ENCODE measurements at regions not wholly inside any gene's neighbourhood (a gene's known extent, or its start where the extent isn't known, plus 50 kb on each side); places are given as distances from the start of the nearest gene placed in this dataset.
"Not testable (repeated sequence)": the region's sequence is repeated elsewhere in the genome, so short reads cannot be mapped to it uniquely, and the experiment has no call there.

GRCh38 chr9:6142799-6143454 is 72.7 kb upstream of the IL33 start:
- H3K9ac ChIP-seq (ENCODE audit: insufficient read length, low read depth) = no peak overlapping the region
- no peaks in the 10 kb centered on the region for H3K36me3 ChIP-seq (ENCODE audit: insufficient read depth, insufficient read length, low read length)
- no peaks in the 10 kb centered on the region for H3K4me1 ChIP-seq (ENCODE audit: insufficient read depth, insufficient read length)
- no peak overlapping the region for H3K4me3 ChIP-seq (ENCODE audit: insufficient read length, low read depth)
- no peaks in the 10 kb centered on the region for H3K9me3 ChIP-seq (ENCODE audit: insufficient read depth, low read length)
- TF ChIP-seq ZNF274 (IDR thresholded peaks at IDR 0.05; ENCODE audit: low read depth, low read length) (no peak), SUZ12 (IDR thresholded peaks at IDR 0.05; ENCODE audit: extremely low read depth, insufficient read depth, insufficient read length) (no peak), YY1 (IDR thresholded peaks at IDR 0.05; ENCODE audit: insufficient read depth, insufficient read length) (no peak)
- H3K27me3 ChIP-seq (ENCODE audit: insufficient read depth, insufficient read length) = no peaks in the 10 kb centered on the region
- DNase-seq (ENCODE audit: low read depth, low spot score) = no peak

DNA sequence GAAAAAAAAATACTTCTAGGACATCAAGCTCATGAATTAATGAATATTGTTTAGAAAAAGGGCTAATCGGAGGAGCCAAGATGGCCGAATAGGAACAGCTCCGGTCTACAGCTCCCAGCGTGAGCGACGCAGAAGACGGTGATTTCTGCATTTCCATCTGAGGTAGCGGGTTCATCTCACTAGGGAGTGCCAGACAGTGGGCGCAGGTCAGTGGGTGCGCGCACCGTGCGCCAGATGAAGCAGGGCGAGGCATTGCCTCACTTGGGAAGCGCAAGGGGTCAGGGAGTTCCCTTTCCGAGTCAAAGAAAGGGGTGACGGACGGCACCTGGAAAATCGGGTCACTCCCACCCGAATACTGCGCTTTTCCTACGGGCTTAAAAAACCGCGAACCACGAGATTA is 79.8 kb upstream of the IL33 start:
- peaks cover 22% of the 10 kb centered on the region for H3K9me3 ChIP-seq (ENCODE audit: insufficient read depth, low read length)
- H3K4me1 ChIP-seq (ENCODE audit: insufficient read depth, insufficient read length); H3K27me3 ChIP-seq (ENCODE audit: insufficient read depth, insufficient read length); H3K36me3 ChIP-seq (ENCODE audit: insufficient read depth, insufficient read length, low read length); DNase-seq (ENCODE audit: low read depth, low spot score); H3K9ac ChIP-seq (ENCODE audit: insufficient read length, low read depth); H3K4me3 ChIP-seq (ENCODE audit: insufficient read length, low read depth): not testable (repeated sequence)

DNA sequence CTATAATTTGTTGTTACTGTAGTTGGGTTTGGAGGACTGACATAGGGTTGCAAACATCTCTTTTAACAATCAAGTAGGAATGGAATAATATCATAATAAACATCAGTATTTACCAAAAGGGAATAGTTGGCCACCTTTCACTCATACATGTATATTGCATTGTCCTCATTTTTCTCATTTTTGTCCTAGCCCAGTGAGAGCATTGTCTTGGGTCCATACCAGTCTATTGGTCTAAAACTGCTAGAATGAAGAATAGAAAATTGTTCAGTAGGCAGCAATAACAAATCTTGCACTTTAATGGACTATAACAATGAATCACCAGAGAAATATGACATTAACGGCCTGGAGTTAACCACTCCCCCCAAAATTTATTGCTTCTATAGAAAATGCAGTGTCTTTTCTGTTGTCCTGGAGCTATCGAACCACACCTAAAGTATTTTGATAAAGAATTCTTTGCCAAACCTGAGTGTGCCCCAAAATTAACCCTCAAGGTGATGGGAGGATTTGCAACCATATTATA is 80.9 kb upstream of the IL33 start:
- Histone ChIP-seq H3K27me3 (ENCODE audit: insufficient read depth, insufficient read length) (no peaks in the 10 kb centered on the region), H3K4me3 (ENCODE audit: insufficient read length, low read depth) (no peak overlapping the region), H3K9me3 (ENCODE audit: insufficient read depth, low read length) (peaks cover 22% of the 10 kb centered on the region), H3K9ac (ENCODE audit: insufficient read length, low read depth) (no peak overlapping the region), H3K36me3 (ENCODE audit: insufficient read depth, insufficient read length, low read length) (no peaks in the 10 kb centered on the region), H3K4me1 (ENCODE audit: insufficient read depth, insufficient read length) (no peaks in the 10 kb centered on the region)
- no peak for TF ChIP-seq SUZ12 (IDR thresholded peaks at IDR 0.05; ENCODE audit: extremely low read depth, insufficient read depth, insufficient read length)
- TF ChIP-seq YY1 (IDR thresholded peaks at IDR 0.05; ENCODE audit: insufficient read depth, insufficient read length) = no peak
- no peak for TF ChIP-seq ZNF274 (IDR thresholded peaks at IDR 0.05; ENCODE audit: low read depth, low read length)
- DNase-seq (ENCODE audit: low read depth, low spot score) = no peak

DNA sequence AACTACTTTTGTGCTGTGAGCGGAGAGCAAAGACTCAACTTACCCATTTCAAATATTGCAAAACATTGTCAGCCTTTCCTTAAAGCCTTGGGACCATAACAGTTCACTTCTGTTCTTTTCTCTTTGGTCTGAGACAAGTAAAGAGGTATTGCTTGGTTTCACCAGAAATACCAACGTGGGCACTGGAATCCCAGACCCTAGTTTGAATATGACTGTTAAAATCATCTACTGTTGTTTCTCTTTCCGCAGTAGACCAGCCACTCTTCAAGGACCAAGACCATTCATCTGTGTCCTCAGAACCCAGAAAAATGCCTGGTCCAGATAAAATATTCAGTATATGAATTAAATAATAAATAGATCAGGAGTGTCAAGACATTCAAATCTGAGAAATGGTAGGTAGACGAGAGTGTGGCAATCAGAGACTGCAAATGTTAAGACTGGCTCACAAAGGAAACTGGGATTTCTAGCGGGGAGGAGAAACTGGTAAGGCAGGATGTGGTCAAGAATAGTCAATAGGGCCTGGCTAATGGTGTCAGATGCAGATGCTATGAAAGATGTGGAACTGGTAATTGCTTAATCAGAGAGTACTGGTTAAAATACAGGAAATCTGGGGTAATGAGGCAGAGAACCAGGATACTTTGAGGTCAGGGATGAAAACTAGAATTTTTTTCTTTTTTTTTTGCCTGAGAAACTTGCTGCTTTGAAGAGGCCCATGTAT is 82.1 kb upstream of the IL33 start:
- H3K4me1 ChIP-seq (ENCODE audit: insufficient read depth, insufficient read length) = no peaks in the 10 kb centered on the region
- TF ChIP-seq YY1 (IDR thresholded peaks at IDR 0.05; ENCODE audit: insufficient read depth, insufficient read length) (no peak), SUZ12 (IDR thresholded peaks at IDR 0.05; ENCODE audit: extremely low read depth, insufficient read depth, insufficient read length) (no peak), ZNF274 (IDR thresholded peaks at IDR 0.05; ENCODE audit: low read depth, low read length) (no peak)
- no peaks in the 10 kb centered on the region for H3K27me3 ChIP-seq (ENCODE audit: insufficient read depth, insufficient read length)
- peaks cover 22% of the 10 kb centered on the region for H3K9me3 ChIP-seq (ENCODE audit: insufficient read depth, low read length)
- H3K36me3 ChIP-seq (ENCODE audit: insufficient read depth, insufficient read length, low read length) = no peaks in the 10 kb centered on the region
- H3K9ac ChIP-seq (ENCODE audit: insufficient read length, low read depth) = no peak overlapping the region
- DNase-seq (ENCODE audit: low read depth, low spot score) = no peak
- H3K4me3 ChIP-seq (ENCODE audit: insufficient read length, low read depth) = no peak overlapping the region

DNA sequence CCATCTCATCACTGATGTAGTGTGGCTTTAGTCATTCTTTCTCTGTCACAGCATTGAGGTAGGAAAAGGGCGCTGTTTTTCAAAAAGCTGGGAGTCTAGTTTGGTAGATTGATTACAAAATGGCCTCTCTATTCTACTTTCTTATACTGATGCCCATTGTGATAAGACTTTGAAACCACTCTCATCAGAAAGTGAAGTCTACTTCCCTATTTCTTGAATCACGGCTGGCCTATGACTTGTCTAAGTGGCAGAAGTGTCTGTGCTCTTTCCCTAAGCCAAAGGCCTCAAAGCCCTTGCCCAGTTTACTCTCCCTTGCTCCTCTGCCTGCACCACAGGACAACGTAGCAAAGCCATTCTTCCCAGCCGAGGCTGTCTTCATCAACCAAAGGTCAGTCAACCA is 83.0 kb upstream of the IL33 start:
- Histone ChIP-seq H3K9ac (ENCODE audit: insufficient read length, low read depth) (no peak overlapping the region), H3K4me1 (ENCODE audit: insufficient read depth, insufficient read length) (no peaks in the 10 kb centered on the region), H3K27me3 (ENCODE audit: insufficient read depth, insufficient read length) (no peaks in the 10 kb centered on the region), H3K4me3 (ENCODE audit: insufficient read length, low read depth) (no peak overlapping the region), H3K9me3 (ENCODE audit: insufficient read depth, low read length) (peaks cover 22% of the 10 kb centered on the region), H3K36me3 (ENCODE audit: insufficient read depth, insufficient read length, low read length) (no peaks in the 10 kb centered on the region)
- TF ChIP-seq ZNF274 (IDR thresholded peaks at IDR 0.05; ENCODE audit: low read depth, low read length) (no peak), SUZ12 (IDR thresholded peaks at IDR 0.05; ENCODE audit: extremely low read depth, insufficient read depth, insufficient read length) (no peak), YY1 (IDR thresholded peaks at IDR 0.05; ENCODE audit: insufficient read depth, insufficient read length) (no peak)
- no peak for DNase-seq (ENCODE audit: low read depth, low spot score)

DNA sequence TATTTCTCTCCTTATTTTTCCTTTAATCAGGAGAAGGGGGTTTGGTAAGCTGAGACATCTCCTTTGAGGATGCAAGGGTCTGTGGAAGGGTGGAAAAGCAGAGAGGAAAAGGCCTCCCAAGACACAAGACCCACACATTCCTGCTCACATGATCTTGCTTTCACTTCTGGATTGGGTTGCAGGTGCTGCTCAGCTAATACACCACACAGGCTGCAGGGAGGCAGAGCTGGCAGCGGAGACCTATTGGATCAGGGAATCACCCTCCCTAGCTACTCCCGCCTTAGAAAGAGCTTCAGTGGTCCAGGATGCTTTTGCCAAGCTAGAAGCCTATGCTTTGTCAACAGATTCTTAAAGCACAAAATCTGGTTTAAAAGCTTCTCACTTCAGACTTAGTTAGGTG is 87.6 kb upstream of the IL33 start:
- Histone ChIP-seq H3K36me3 (ENCODE audit: insufficient read depth, insufficient read length, low read length) (no peaks in the 10 kb centered on the region), H3K27me3 (ENCODE audit: insufficient read depth, insufficient read length) (no peaks in the 10 kb centered on the region), H3K4me3 (ENCODE audit: insufficient read length, low read depth) (no peak overlapping the region), H3K9me3 (ENCODE audit: insufficient read depth, low read length) (no peaks in the 10 kb centered on the region), H3K4me1 (ENCODE audit: insufficient read depth, insufficient read length) (no peaks in the 10 kb centered on the region), H3K9ac (ENCODE audit: insufficient read length, low read depth) (no peak overlapping the region)
- TF ChIP-seq YY1 (IDR thresholded peaks at IDR 0.05; ENCODE audit: insufficient read depth, insufficient read length) (no peak), ZNF274 (IDR thresholded peaks at IDR 0.05; ENCODE audit: low read depth, low read length) (no peak), SUZ12 (IDR thresholded peaks at IDR 0.05; ENCODE audit: extremely low read depth, insufficient read depth, insufficient read length) (no peak)
- no peak for DNase-seq (ENCODE audit: low read depth, low spot score)

- Histone ChIP-seq H3K36me3 (ENCODE audit: insufficient read depth, insufficient read length, low read length) (no peaks in the 10 kb centered on the region), H3K27me3 (ENCODE audit: insufficient read depth, insufficient read length) (no peaks in the 10 kb centered on the region), H3K4me1 (ENCODE audit: insufficient read depth, insufficient read length) (no peaks in the 10 kb centered on the region), H3K4me3 (ENCODE audit: insufficient read length, low read depth) (no peak overlapping the region), H3K9me3 (ENCODE audit: insufficient read depth, low read length) (no peaks in the 10 kb centered on the region), H3K9ac (ENCODE audit: insufficient read length, low read depth) (no peak overlapping the region)
- no peak for TF ChIP-seq SUZ12 (IDR thresholded peaks at IDR 0.05; ENCODE audit: extremely low read depth, insufficient read depth, insufficient read length)
- TF ChIP-seq YY1 (IDR thresholded peaks at IDR 0.05; ENCODE audit: insufficient read depth, insufficient read length) = no peak
- no peak for TF ChIP-seq ZNF274 (IDR thresholded peaks at IDR 0.05; ENCODE audit: low read depth, low read length)
- DNase-seq (ENCODE audit: low read depth, low spot score) = no peak
Observed at GRCh38 chr9:6126377-6126776, 89.2 kb upstream of the IL33 start.

All from NT2/D1 (cell line).